H9 (cell line): ENCODE measurements at regions not wholly inside any gene's neighbourhood (a gene's known extent, or its start where the extent isn't known, plus 50 kb on each side); places are given as distances from the start of the nearest gene placed in this dataset.

ENCODE experiments used
- DNase-seq: peaks from one replicate; pipeline ENCODE4 v3.0.0-alpha.2; 2017
- H2AFZ ChIP-seq: one replicate; pipeline ENCODE4 v1.6.1; 2013; ENCODE audit warnings: mild to moderate bottlenecking, low read length, control low read depth, moderate library complexity
- H2AK5ac ChIP-seq: 2 replicates; pipeline ENCODE4 v1.6.1; 2013; ENCODE audit warnings: low read length, control low read depth, mixed read lengths; ENCODE audit not compliant: insufficient read length
- H2BK120ac ChIP-seq: one replicate; pipeline ENCODE4 v1.6.1; 2013; ENCODE audit warnings: low read depth, mild to moderate bottlenecking, low read length, control low read depth, inconsistent platforms; ENCODE audit not compliant: poor library complexity, severe bottlenecking
- H2BK12ac ChIP-seq: 2 replicates; pipeline ENCODE4 v1.6.1; 2013; ENCODE audit warnings: low read length, control low read depth, mixed read lengths, low read depth; ENCODE audit not compliant: insufficient read length
- H2BK15ac ChIP-seq: 2 replicates; pipeline ENCODE4 v1.6.1; 2013; ENCODE audit warnings: low read depth, low read length, control low read depth
- H2BK20ac ChIP-seq: one replicate; pipeline ENCODE4 v1.6.1; 2013; ENCODE audit warnings: low read depth, mild to moderate bottlenecking, low read length, control low read depth, inconsistent platforms; ENCODE audit not compliant: poor library complexity, severe bottlenecking
- H2BK5ac ChIP-seq: 2 replicates; pipeline ENCODE4 v1.6.1; 2013; ENCODE audit warnings: low read length, control low read depth, mixed read lengths; ENCODE audit not compliant: insufficient read length
- H3K14ac ChIP-seq: 2 replicates; pipeline ENCODE4 v1.6.1; 2013; ENCODE audit warnings: low read length, control low read depth; ENCODE audit not compliant: insufficient read depth
- H3K18ac ChIP-seq: 2 replicates; pipeline ENCODE4 v1.6.1; 2013; ENCODE audit warnings: low read depth, mild to moderate bottlenecking, mixed read lengths, low read length, control low read depth; ENCODE audit not compliant: insufficient read length
- H3K23ac ChIP-seq: 2 replicates; pipeline ENCODE4 v1.6.1; 2013; ENCODE audit warnings: low read length, control low read depth, mixed read lengths, low read depth; ENCODE audit not compliant: insufficient read length
- H3K23me2 ChIP-seq: 2 replicates; pipeline ENCODE4 v1.6.1; 2013; ENCODE audit warnings: low read depth, mild to moderate bottlenecking, mixed read lengths, low read length, control low read depth; ENCODE audit not compliant: insufficient read length, poor library complexity, severe bottlenecking
- H3K27ac ChIP-seq: 2 replicates; pipeline ENCODE4 v1.5.1; 2013; ENCODE audit warnings: low read length, control low read depth, mixed read lengths, low read depth; ENCODE audit not compliant: insufficient read length
- H3K27me3 ChIP-seq: 2 replicates; pipeline ENCODE4 v1.6.1; 2013; ENCODE audit warnings: low read length, control low read depth, inconsistent platforms; ENCODE audit not compliant: insufficient read depth
- H3K4ac ChIP-seq: 2 replicates; pipeline ENCODE4 v1.6.1; 2013; ENCODE audit warnings: low read depth, mild to moderate bottlenecking, control low read depth, inconsistent platforms, low read length, moderate library complexity
- H3K4me1 ChIP-seq: 2 replicates; pipeline ENCODE4 v1.6.1; 2013; ENCODE audit warnings: low read length, control low read depth, inconsistent platforms; ENCODE audit not compliant: insufficient read depth
- H3K4me2 ChIP-seq: 2 replicates; pipeline ENCODE4 v1.6.1; 2013; ENCODE audit warnings: low read length, control low read depth, mixed read lengths; ENCODE audit not compliant: insufficient read length, insufficient read depth
- H3K56ac ChIP-seq: 2 replicates; pipeline ENCODE4 v1.6.1; 2013; ENCODE audit warnings: low read depth, mild to moderate bottlenecking, mixed read lengths, low read length, control low read depth; ENCODE audit not compliant: insufficient read length
- H3K79me1 ChIP-seq: 2 replicates; pipeline ENCODE4 v1.6.1; 2013; ENCODE audit warnings: low read depth, mild to moderate bottlenecking, moderate library complexity, low read length, control low read depth, inconsistent platforms; ENCODE audit not compliant: insufficient read depth, poor library complexity, severe bottlenecking
- H3K79me2 ChIP-seq: 2 replicates; pipeline ENCODE4 v1.6.1; 2013; ENCODE audit warnings: low read length, control low read depth, inconsistent platforms; ENCODE audit not compliant: insufficient read depth
- H3K9ac ChIP-seq: 2 replicates; pipeline ENCODE4 v1.6.1; 2013; ENCODE audit warnings: low read length, control low read depth, mixed read lengths; ENCODE audit not compliant: insufficient read length; ENCODE audit errors: extremely low read depth
- H3K9me3 ChIP-seq: one replicate; pipeline ENCODE4 v1.6.1; 2013; ENCODE audit warnings: low read depth, low read length, inconsistent platforms; ENCODE audit not compliant: control insufficient read depth
- H3T11ph ChIP-seq: one replicate; pipeline ENCODE4 v1.6.1; 2013; ENCODE audit warnings: mild to moderate bottlenecking, low read length, control low read depth, inconsistent platforms
- H4K20me1 ChIP-seq: one replicate; pipeline ENCODE4 v1.6.1; 2013; ENCODE audit not compliant: control insufficient read depth, insufficient read length, insufficient read depth
- H4K5ac ChIP-seq: 2 replicates; pipeline ENCODE4 v1.6.1; 2013; ENCODE audit warnings: low read depth, mild to moderate bottlenecking, mixed read lengths, low read length, control low read depth; ENCODE audit not compliant: insufficient read length
- H4K8ac ChIP-seq: replicated peaks from 2 replicates; pipeline ENCODE4 v1.6.1; 2013; ENCODE audit warnings: low read length, control low read depth, mixed read lengths, low read depth; ENCODE audit not compliant: insufficient read length
- H4K91ac ChIP-seq: 2 replicates; pipeline ENCODE4 v1.6.1; 2013; ENCODE audit warnings: low read depth, mild to moderate bottlenecking, moderate library complexity, mixed read lengths, low read length, control low read depth; ENCODE audit not compliant: insufficient read length
- H3K27ac Mint-ChIP-seq, 3 experiments: 2 replicates in 2 of 3; 3 replicates in 1 of 3; pipeline ENCODE4 v1.8.0; 2020 to 2021; ENCODE audit warnings: mixed read lengths in 3 of 3, mild to moderate bottlenecking in 1 of 3, moderate library complexity in 1 of 3
- H3K27me3 Mint-ChIP-seq: 2 replicates; pipeline ENCODE4 v1.8.0; 2021; ENCODE audit warnings: low read depth, mild to moderate bottlenecking, moderate library complexity, mixed read lengths
- H3K36me3 Mint-ChIP-seq, 3 experiments: 2 replicates in 2 of 3; 3 replicates in 1 of 3; pipeline ENCODE4 v1.8.0; 2020 to 2021; ENCODE audit warnings: low read depth in 3 of 3, mixed read lengths in 3 of 3; ENCODE audit not compliant: insufficient read depth in 1 of 3
- H3K4me1 Mint-ChIP-seq, 2 experiments: 2 replicates each; pipeline ENCODE4 v1.8.0; 2020; ENCODE audit warnings: mixed read lengths in 2 of 2
- H3K4me3 Mint-ChIP-seq, 2 experiments: 2 replicates in 1 of 2; 3 replicates in 1 of 2; pipeline ENCODE4 v1.8.0; 2020 to 2021; ENCODE audit warnings: mild to moderate bottlenecking in 2 of 2, mixed read lengths in 2 of 2, moderate library complexity in 1 of 2
- H3K9me3 Mint-ChIP-seq, 2 experiments: 2 replicates in 1 of 2; 3 replicates in 1 of 2; pipeline ENCODE4 v1.8.0; 2020; ENCODE audit warnings: mild to moderate bottlenecking in 2 of 2, mixed read lengths in 2 of 2, moderate library complexity in 1 of 2
- WGBS: extraction: QIAGEN DNeasy Blood & Tissue Kit; methylation state at CpG from one replicate; pipeline ENCODE4 v1.1.7; 2013; ENCODE audit warnings: missing lambda C conversion rate, low lambda C conversion rate, mixed read lengths; ENCODE audit not compliant: insufficient read length; ENCODE audit errors: extremely low coverage; 5-methylcytosine and 5-hydroxymethylcytosine counted together
- TF ChIP-seq, protein P1 (sequence below): fragments of 200-600 bp; sonication (generic); conservative IDR thresholded peaks from 3 replicates; pipeline ENCODE4 v1.8.0; 2021; ENCODE audit warnings: antibody characterized with exemption, mild to moderate bottlenecking

DNA sequence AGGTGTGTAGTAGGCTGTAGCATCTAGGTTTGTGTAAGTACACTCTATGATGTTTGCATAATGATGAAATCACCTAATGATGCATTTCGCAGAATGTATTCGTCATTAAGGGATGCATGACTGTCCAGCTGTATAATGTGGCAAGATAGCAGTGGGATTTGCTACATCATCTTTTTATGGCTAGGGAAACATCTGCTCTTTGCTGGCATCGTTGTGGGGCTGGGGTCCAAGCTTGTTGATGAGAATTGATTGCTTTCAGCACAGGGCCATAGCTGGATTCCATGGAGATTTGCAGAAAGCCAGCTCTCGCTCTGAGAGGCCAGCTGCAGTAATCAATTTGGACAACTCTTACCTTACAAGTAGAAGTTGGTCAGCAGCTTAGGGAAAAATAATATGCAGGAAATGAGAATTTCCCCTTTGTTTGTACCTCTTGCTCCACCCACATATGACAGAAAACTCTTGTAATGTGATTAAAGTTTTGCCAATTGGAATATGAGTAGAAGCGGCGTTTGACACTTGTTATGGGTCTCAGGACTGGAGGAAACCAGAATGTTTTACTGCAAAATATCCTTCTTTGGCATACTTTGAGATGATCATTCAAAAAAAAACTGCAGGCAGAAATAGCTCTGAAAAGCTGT is 310.5 kb downstream of the RAPGEF2 start:
- Histone ChIP-seq H3K4me1 (no peaks in the 10 kb centered on the region; the same call in 1 of the 2 replicates), H3T11ph (no peak overlapping the region), H2AFZ (no peak overlapping the region), H3K23me2 (no peaks in the 10 kb centered on the region), H3K27ac (no peak overlapping the region), H3K27me3 (no peaks in the 10 kb centered on the region), H3K79me1 (no peaks in the 10 kb centered on the region), H3K23ac (no peak overlapping the region), H3K14ac (no peak overlapping the region), H2BK12ac (no peak overlapping the region), H2BK15ac (no peak overlapping the region), H2BK120ac (no peak overlapping the region), H3K9me3 (no peaks in the 10 kb centered on the region), H3K18ac (no peak overlapping the region), H4K91ac (no peak overlapping the region), H2AK5ac (no peak overlapping the region), H2BK20ac (no peak overlapping the region), H2BK5ac (no peak overlapping the region), H3K4ac (no peak overlapping the region), H4K8ac (no peak overlapping the region), H3K56ac (no peak overlapping the region), H4K20me1 (no peaks in the 10 kb centered on the region), H3K79me2 (no peaks in the 10 kb centered on the region), H3K4me2 (no peak overlapping the region), H3K9ac (no peak overlapping the region), H4K5ac (no peak overlapping the region)
- Mint-ChIP-seq H3K4me3 (no peak overlapping the region), H3K36me3 (peaks cover 0 to 7% (median 0%) of the 10 kb centered on the region in 3 experiments; a peak in 3 of 7 replicates), H3K9me3 (peaks cover 8 to 11% of the 10 kb centered on the region in 2 experiments; a peak in 3 of 5 replicates), H3K4me1 (peaks cover 4 to 5% of the 10 kb centered on the region in 2 experiments; a peak in 3 of 4 replicates), H3K27ac (no peak overlapping the region), H3K27me3 (no peaks in the 10 kb centered on the region; the same call in none of the 2 replicates)
- WGBS = no CpG with 5 or more reads among the region's 6 CpGs
- TF ChIP-seq, protein P1, sequence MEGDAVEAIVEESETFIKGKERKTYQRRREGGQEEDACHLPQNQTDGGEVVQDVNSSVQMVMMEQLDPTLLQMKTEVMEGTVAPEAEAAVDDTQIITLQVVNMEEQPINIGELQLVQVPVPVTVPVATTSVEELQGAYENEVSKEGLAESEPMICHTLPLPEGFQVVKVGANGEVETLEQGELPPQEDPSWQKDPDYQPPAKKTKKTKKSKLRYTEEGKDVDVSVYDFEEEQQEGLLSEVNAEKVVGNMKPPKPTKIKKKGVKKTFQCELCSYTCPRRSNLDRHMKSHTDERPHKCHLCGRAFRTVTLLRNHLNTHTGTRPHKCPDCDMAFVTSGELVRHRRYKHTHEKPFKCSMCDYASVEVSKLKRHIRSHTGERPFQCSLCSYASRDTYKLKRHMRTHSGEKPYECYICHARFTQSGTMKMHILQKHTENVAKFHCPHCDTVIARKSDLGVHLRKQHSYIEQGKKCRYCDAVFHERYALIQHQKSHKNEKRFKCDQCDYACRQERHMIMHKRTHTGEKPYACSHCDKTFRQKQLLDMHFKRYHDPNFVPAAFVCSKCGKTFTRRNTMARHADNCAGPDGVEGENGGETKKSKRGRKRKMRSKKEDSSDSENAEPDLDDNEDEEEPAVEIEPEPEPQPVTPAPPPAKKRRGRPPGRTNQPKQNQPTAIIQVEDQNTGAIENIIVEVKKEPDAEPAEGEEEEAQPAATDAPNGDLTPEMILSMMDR = no peak
- no peak for DNase-seq
